Left lung (tissue), 4 donors: ENCODE measurements at regions not wholly inside any gene's neighbourhood (a gene's known extent, or its start where the extent isn't known, plus 50 kb on each side); places are given as distances from the start of the nearest gene placed in this dataset.

Experiments
- ATAC-seq: fragments of 200-7000 bp; cut with Tn5 transposase; one replicate; pipeline ENCODE4 v1.9.1; 2020; ENCODE audit warnings: moderate library complexity
- DNase-seq, 4 donors: peaks; one replicate each; pipeline ENCODE4 v3.0.0-alpha.2; 2013 to 2020
- H3K27ac ChIP-seq, 2 donors: fragments of 200-600 bp; sonication (generic) in 1 of 2; one replicate each; pipeline versions ENCODE4 v1.5.0 to v1.8.0; 2020 to 2021
- H3K27me3 ChIP-seq, 2 donors: fragments of 200-600 bp; sonication (generic) in 1 of 2; one replicate each; pipeline versions ENCODE4 v1.5.0 to v1.8.0; 2020 to 2021
- H3K36me3 ChIP-seq, 2 donors: fragments of 200-600 bp; sonication (generic) in 1 of 2; one replicate each; pipeline versions ENCODE4 v1.5.0 to v1.8.0; 2020 to 2021
- H3K4me1 ChIP-seq, 2 donors: fragments of 200-600 bp; one replicate each; pipeline ENCODE4 v1.8.0; 2021
- H3K4me3 ChIP-seq, 2 donors: fragments of 200-600 bp; sonication (generic) in 1 of 2; one replicate each; pipeline versions ENCODE4 v1.5.0 to v1.8.0; 2020 to 2021; ENCODE audit warnings: mild to moderate bottlenecking in 1 of 2
- H3K9me3 ChIP-seq, 2 donors: fragments of 200-600 bp; sonication (generic) in 1 of 2; one replicate each; pipeline versions ENCODE4 v1.5.0 to v1.8.0; 2020 to 2021
- intact Hi-C, 2 donors: fragments of 100-400 bp; cut with DNase I; formaldehyde crosslinking; loops; one replicate each; pipeline versions ENCODE4 v1.11.2 to v1.14.2; 2022
- TF ChIP-seq, protein P1 (sequence below), 2 donors: fragments of 200-600 bp; sonication (generic) in 1 of 2; IDR thresholded peaks; one replicate each; pipeline versions ENCODE4 v1.5.0 to v1.8.0; 2021; ENCODE audit warnings: antibody characterized with exemption in 2 of 2
- donor health status: DM: no; HTN: yes; CAD: no.
- donor health status: DM: no; HTN: no; CAD: no.

DNA sequence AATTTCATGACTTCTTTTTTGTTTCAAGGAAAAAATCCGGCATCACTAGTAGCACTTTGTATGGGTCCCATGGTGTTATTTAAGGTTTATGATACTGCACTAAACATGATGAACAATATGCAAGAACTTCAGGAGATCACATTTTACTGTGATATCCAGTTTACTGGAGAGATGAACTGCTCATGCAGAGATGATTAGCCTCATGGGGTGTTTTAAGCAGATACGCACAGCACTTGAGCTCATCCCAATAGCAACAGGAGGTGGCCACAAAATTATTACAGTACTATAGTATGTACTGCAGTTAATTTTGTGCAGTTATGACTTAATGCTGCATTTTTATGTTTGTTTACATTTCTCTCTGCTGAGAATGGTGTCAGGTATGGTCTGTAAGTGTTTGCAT, 303.7 kb upstream of the PCDH15 start:
- intact Hi-C loops, result no loop called here
- Histone ChIP-seq H3K27ac (no peak overlapping the region), H3K27me3 (no peaks in the 10 kb centered on the region), H3K9me3 (no peaks in the 10 kb centered on the region), H3K36me3 (no peaks in the 10 kb centered on the region), H3K4me3 (no peak overlapping the region), H3K4me1 (no peaks in the 10 kb centered on the region)
- TF ChIP-seq, protein P1, sequence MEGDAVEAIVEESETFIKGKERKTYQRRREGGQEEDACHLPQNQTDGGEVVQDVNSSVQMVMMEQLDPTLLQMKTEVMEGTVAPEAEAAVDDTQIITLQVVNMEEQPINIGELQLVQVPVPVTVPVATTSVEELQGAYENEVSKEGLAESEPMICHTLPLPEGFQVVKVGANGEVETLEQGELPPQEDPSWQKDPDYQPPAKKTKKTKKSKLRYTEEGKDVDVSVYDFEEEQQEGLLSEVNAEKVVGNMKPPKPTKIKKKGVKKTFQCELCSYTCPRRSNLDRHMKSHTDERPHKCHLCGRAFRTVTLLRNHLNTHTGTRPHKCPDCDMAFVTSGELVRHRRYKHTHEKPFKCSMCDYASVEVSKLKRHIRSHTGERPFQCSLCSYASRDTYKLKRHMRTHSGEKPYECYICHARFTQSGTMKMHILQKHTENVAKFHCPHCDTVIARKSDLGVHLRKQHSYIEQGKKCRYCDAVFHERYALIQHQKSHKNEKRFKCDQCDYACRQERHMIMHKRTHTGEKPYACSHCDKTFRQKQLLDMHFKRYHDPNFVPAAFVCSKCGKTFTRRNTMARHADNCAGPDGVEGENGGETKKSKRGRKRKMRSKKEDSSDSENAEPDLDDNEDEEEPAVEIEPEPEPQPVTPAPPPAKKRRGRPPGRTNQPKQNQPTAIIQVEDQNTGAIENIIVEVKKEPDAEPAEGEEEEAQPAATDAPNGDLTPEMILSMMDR (IDR thresholded peaks at IDR 0.05), result no peak
- ATAC-seq (no peak), DNase-seq (no peak)

DNA sequence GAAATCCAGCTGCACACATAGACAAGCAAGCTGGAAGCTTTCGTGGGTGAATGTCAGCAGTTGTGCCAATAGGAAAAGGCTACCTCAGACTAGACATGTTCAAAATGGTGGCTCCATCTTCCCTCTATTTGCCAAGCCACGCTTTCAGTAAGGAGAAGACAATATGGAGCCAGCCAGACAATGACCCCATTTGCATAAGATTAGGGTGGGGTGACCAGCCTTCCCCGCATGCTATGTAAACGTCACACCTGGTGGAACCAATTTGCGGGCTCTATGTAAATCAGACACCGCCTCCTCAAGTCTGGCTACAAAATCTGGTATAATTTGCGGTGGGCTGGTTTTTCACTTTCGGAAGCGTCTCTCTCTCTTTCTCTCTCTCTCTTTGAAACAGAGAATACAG, 297.4 kb upstream of the PCDH15 start:
- ATAC-seq, result no peak
- Histone ChIP-seq H3K27me3 (no peaks in the 10 kb centered on the region), H3K27ac (no peak overlapping the region), H3K4me1 (no peaks in the 10 kb centered on the region), H3K36me3 (no peaks in the 10 kb centered on the region), H3K9me3 (no peaks in the 10 kb centered on the region), H3K4me3 (no peak overlapping the region)
- DNase-seq, result no peak
- TF ChIP-seq, protein P1 (IDR thresholded peaks at IDR 0.05), result no peak
- intact Hi-C loops, result no loop called here

DNA sequence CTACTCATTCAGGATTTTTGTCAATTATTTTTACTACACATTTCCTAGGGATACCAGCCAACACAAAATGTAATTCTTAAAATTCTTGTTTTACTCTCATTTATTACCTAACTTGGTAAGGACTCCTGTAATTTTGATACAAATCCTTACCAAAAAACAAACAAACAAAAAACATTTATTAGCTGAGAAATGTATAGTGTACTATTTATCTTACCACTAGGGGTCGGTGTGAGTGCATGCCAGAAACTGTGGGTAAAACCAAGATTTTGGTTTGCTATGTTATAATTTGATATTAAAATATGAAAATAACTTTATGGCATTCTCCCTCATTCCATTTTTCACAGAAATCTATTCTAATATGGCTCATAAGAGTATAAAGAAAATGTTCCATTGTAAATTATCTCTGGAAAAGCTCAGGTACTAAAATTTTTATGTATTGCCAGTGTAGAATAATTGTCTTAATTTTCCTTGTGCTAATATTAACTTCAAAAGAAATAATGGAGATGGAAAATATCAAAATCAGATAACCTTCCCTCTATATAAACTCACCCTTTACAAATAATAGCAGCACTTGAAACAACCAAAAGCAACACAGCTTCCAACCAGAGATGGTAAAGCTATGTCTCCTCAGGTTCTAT, 290.8 kb upstream of the PCDH15 start:
- Histone ChIP-seq H3K36me3 (no peaks in the 10 kb centered on the region), H3K4me3 (no peak overlapping the region), H3K4me1 (no peaks in the 10 kb centered on the region), H3K27me3 (no peaks in the 10 kb centered on the region), H3K9me3 (no peaks in the 10 kb centered on the region), H3K27ac (no peak overlapping the region)
- ATAC-seq (no peak), DNase-seq (peak in 1 of 4 donors; percentile 21)
- TF ChIP-seq, protein P1 (IDR thresholded peaks at IDR 0.05), result peak; percentile 31 to 86
- intact Hi-C loops, result no loop called here

DNA sequence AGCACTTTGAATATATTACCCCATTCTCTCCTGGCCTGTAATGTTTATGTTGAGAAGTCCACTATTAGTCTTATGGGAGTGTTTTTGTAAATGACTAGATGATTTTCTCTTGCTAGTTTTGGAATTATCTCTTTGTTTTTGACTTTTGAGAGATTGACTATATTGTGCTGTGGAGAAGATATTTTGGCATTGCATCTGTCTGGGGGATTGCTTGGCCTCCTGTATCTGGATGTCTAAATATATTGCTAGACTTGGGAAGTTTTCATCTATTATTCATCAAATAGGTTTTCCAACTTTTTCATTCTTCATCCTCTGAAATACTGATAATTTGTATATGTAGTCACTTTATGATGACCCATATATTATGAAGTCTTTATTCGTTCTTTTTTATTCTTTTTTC, 277.1 kb upstream of the PCDH15 start:
- Histone ChIP-seq H3K4me3 (no peak overlapping the region), H3K27ac (no peak overlapping the region), H3K4me1 (no peaks in the 10 kb centered on the region), H3K36me3 (no peaks in the 10 kb centered on the region), H3K9me3 (peaks cover 0 to 4% of the 10 kb centered on the region in 2 donors), H3K27me3 (no peaks in the 10 kb centered on the region)
- no peak for ATAC-seq
- no peak for DNase-seq
- intact Hi-C loops, result no loop called here
- TF ChIP-seq, protein P1 (IDR thresholded peaks at IDR 0.05), result no peak

DNA sequence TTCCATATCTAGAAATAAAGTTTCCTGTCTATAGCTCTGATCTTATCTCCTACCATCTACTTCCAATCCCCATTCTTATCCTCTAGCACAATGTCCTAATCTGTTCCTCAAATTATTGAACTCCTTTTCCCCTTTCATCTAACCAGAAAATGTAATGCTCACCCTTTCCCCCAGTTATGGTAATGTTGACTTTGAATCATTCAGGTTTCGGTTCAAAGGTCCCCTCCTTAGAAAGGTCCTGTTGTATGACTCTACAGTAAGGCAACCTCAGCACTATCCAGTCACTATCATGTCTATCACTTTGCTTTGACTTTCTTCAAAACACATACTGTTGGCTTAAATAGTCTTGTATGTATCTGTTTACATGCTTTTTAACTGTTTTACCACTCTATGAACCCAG, 264.2 kb upstream of the PCDH15 start:
- no peak for ATAC-seq
- Histone ChIP-seq H3K4me1 (no peaks in the 10 kb centered on the region), H3K27ac (no peak overlapping the region), H3K9me3 (no peaks in the 10 kb centered on the region), H3K4me3 (no peak overlapping the region), H3K36me3 (no peaks in the 10 kb centered on the region), H3K27me3 (no peaks in the 10 kb centered on the region)
- intact Hi-C loops, result no loop called here
- DNase-seq, result no peak
- TF ChIP-seq, protein P1 (IDR thresholded peaks at IDR 0.05), result no peak
